ENCODE measurements at regions not wholly inside any gene's neighbourhood (a gene's known extent, or its start where the extent isn't known, plus 50 kb on each side); places are given as distances from the start of the nearest gene placed in this dataset.

- no peak for DNase-seq (ENCODE audit: low spot score)
- intact Hi-C loops (cut with micrococcal nuclease; ENCODE audit: unreplicated experiment) = no loop called here
- ChIA-PET CTCF (no interaction called here), POLR2A (ENCODE audit: low non-redundant PET) (no interaction called here)
- Histone ChIP-seq H3K4me1 (ENCODE audit: insufficient read depth, low read length, poor library complexity, severe bottlenecking) (no peaks in the 10 kb centered on the region), H3K9me3 (ENCODE audit: low read depth, low read length, poor library complexity, severe bottlenecking) (peaks cover 19% of the 10 kb centered on the region), H3K27me3 (replicated peaks; ENCODE audit: insufficient read depth, low read depth, low read length, poor library complexity) (no peaks in the 10 kb centered on the region), H3K27ac (ENCODE audit: low read depth, low read length, poor library complexity, severe bottlenecking) (no peak overlapping the region), H3K4me3 (ENCODE audit: low read depth, low read length, poor library complexity, severe bottlenecking) (no peak overlapping the region), H3K36me3 (ENCODE audit: insufficient read depth, low read length, poor library complexity, severe bottlenecking) (no peaks in the 10 kb centered on the region)
- no peak for TF ChIP-seq EZH2 (IDR thresholded peaks at IDR 0.05; ENCODE audit: borderline replicate concordance, low read depth, low read length, poor library complexity, severe bottlenecking)
- no peak for TF ChIP-seq CTCF (conservative IDR thresholded peaks at IDR 0.05; ENCODE audit: low read depth, low read length)
- BruUV-seq (replicated peaks) = no TSS peak
Measured at GRCh38 chr12:46500673-46501072, 128.1 kb upstream of the SLC38A2 start.

GRCh38 chr12:46499901-46500300 is 127.3 kb upstream of the SLC38A2 start:
- ChIA-PET CTCF (no interaction called here), POLR2A (ENCODE audit: low non-redundant PET) (no interaction called here)
- Histone ChIP-seq H3K27me3 (replicated peaks; ENCODE audit: insufficient read depth, low read depth, low read length, poor library complexity) (no peaks in the 10 kb centered on the region), H3K9me3 (ENCODE audit: low read depth, low read length, poor library complexity, severe bottlenecking) (peaks cover 19% of the 10 kb centered on the region), H3K27ac (ENCODE audit: low read depth, low read length, poor library complexity, severe bottlenecking) (no peak overlapping the region), H3K4me1 (ENCODE audit: insufficient read depth, low read length, poor library complexity, severe bottlenecking) (no peaks in the 10 kb centered on the region), H3K4me3 (ENCODE audit: low read depth, low read length, poor library complexity, severe bottlenecking) (no peak overlapping the region), H3K36me3 (ENCODE audit: insufficient read depth, low read length, poor library complexity, severe bottlenecking) (no peaks in the 10 kb centered on the region)
- no peak for TF ChIP-seq CTCF (conservative IDR thresholded peaks at IDR 0.05; ENCODE audit: low read depth, low read length)
- TF ChIP-seq EZH2 (IDR thresholded peaks at IDR 0.05; ENCODE audit: borderline replicate concordance, low read depth, low read length, poor library complexity, severe bottlenecking) = no peak
- intact Hi-C loops (cut with micrococcal nuclease; ENCODE audit: unreplicated experiment) = no loop called here
- no TSS peak for BruUV-seq (replicated peaks)
- no peak for DNase-seq (ENCODE audit: low spot score)

- peaks cover 19% of the 10 kb centered on the region for H3K9me3 ChIP-seq (ENCODE audit: low read depth, low read length, poor library complexity, severe bottlenecking)
- ChIA-PET POLR2A (ENCODE audit: low non-redundant PET) (no interaction called here), CTCF (no interaction called here)
- no TSS peak for BruUV-seq (replicated peaks)
- no peak overlapping the region for H3K27ac ChIP-seq (ENCODE audit: low read depth, low read length, poor library complexity, severe bottlenecking)
- intact Hi-C loops (cut with micrococcal nuclease; ENCODE audit: unreplicated experiment) = no loop called here
- H3K36me3 ChIP-seq (ENCODE audit: insufficient read depth, low read length, poor library complexity, severe bottlenecking) = no peaks in the 10 kb centered on the region
- no peak overlapping the region for H3K4me3 ChIP-seq (ENCODE audit: low read depth, low read length, poor library complexity, severe bottlenecking)
- no peaks in the 10 kb centered on the region for H3K27me3 ChIP-seq (replicated peaks; ENCODE audit: insufficient read depth, low read depth, low read length, poor library complexity)
- DNase-seq (ENCODE audit: low spot score) = no peak
- H3K4me1 ChIP-seq (ENCODE audit: insufficient read depth, low read length, poor library complexity, severe bottlenecking) = peaks cover 6% of the 10 kb centered on the region
- TF ChIP-seq EZH2 (IDR thresholded peaks at IDR 0.05; ENCODE audit: borderline replicate concordance, low read depth, low read length, poor library complexity, severe bottlenecking) (no peak), CTCF (conservative IDR thresholded peaks at IDR 0.05; ENCODE audit: low read depth, low read length) (no peak)
Measured at GRCh38 chr12:46499226-46499625, 126.7 kb upstream of the SLC38A2 start.
